ENCODE measurements at regions not wholly inside any gene's neighbourhood (a gene's known extent, or its start where the extent isn't known, plus 50 kb on each side); places are given as distances from the start of the nearest gene placed in this dataset.

DNA sequence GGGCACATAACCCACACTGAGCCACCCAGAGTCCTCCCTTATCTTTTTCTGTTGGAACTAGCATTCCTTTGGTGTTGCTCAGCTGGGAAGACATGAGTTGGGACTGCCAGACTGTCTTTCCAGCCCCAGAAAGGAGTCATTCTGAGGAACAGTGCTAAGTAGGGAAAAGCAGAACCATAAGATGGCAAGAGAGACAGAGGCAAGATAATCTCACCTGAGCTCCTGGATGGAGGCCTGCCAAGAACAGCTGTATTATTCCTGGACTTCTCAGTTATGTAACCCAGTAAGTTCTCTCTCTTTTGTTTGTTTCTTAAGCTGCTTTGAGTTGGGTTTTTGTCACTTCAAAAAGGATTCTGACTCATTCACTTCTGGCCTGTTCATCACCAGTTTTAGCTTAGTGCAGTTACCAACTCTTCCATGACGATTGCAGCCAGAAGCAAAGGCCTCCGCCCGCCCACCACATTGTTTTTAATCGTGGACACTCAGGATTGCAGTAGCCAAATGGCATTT is 134.4 kb downstream of the OMA1 start:
- TF ChIP-seq CTCF (conservative IDR thresholded peaks at IDR 0.05; ENCODE audit: low read depth, low read length) (no peak), EZH2 (IDR thresholded peaks at IDR 0.05; ENCODE audit: low read length, unreplicated experiment) (no peak)

Measured in PC-3 (cell line).